ENCODE measurements at regions not wholly inside any gene's neighbourhood (a gene's known extent, or its start where the extent isn't known, plus 50 kb on each side); places are given as distances from the start of the nearest gene placed in this dataset.
"Not testable (repeated sequence)": the region's sequence is repeated elsewhere in the genome, so short reads cannot be mapped to it uniquely, and the experiment has no call there.

DNA sequence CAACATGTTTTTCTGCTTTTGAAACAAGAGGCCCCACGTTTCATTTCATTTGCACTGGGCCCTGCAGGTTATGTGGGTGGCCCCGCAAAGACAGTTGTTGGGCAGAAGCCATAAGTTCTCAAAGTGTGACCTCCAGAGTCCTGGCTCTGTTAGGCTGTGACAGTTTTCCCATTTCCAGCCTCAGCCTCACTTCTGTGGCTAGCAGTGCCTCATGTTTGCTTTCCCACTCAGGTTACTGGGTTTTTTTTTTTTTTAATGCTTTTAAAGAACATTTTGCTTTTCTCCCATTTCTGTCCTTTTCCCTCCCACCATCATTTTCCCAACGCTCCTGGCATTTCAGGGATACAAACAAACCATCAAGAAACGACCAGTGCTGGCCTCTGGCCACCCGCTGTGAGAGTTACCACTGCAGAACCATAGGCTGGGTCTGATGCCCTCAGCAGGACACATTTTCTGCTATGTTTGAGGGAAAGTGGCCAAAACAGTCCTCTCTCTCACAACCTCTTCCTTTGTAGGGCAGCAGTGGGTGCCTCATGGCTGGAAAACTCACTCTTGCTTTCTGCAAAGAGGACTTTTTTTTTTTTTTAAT is 159.0 kb upstream of the MPHOSPH6 start:
- intact Hi-C loops (cut with DNase I) = loop anchor here in 1 of 2 donors (5.0 kb wide), 1 partner anchor 733 kb away; no protein-coding TSS in a partner anchor

GRCh38 chr16:82323171-82323570 is 153.1 kb upstream of the MPHOSPH6 start:
- no peak for DNase-seq (ENCODE audit: low spot score)
- intact Hi-C loops (cut with DNase I) = no loop called here

More for the DNA sequence above, 159.0 kb upstream of the MPHOSPH6 start:
- no peak for DNase-seq (ENCODE audit: low spot score)

- DNase-seq (ENCODE audit: low spot score) = no peak
- intact Hi-C loops (cut with DNase I) = no loop called here
Observed at GRCh38 chr16:82322177-82322576, 152.2 kb upstream of the MPHOSPH6 start.

- intact Hi-C loops (cut with DNase I) = no loop called here
- no peak for DNase-seq (ENCODE audit: low spot score)
Observed at GRCh38 chr16:82319038-82319437, 149.0 kb upstream of the MPHOSPH6 start.

GRCh38 chr16:82317411-82318167 is 147.6 kb upstream of the MPHOSPH6 start:
- DNase-seq (ENCODE audit: low spot score) = no peak
- intact Hi-C loops (cut with DNase I) = loop anchor here in 1 of 2 donors (1.0 kb wide), 1 partner anchor 45 kb away; no protein-coding TSS in a partner anchor

DNA sequence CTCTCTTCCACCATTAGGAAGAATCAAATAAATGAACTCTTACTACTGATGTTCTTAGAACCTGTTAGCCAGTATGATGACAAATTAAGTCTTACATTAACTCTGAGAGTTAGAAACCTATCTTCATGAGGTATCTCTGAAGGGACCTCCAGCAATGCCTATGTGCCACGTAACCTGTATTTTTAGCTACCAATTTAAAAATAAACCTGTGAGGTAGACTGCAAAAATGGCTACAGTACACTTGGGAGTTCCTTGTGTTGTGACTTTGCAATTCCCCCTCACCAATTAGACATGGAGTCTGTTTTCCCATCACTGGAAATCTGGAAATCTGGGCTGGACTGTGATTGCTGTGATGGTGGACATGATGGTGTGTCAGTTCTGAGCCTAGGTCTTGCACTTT is 143.7 kb upstream of the MPHOSPH6 start:
- intact Hi-C loops (cut with DNase I) = no loop called here
- DNase-seq (ENCODE audit: low spot score) = no peak

GRCh38 chr16:82311528-82311927 is 141.5 kb upstream of the MPHOSPH6 start:
- intact Hi-C loops (cut with DNase I) = no loop called here
- no peak for DNase-seq (ENCODE audit: low spot score)

- no peak for DNase-seq (ENCODE audit: low spot score)
- intact Hi-C loops (cut with DNase I) = no loop called here
Observed at GRCh38 chr16:82302042-82302727, 132.2 kb upstream of the MPHOSPH6 start.

DNA sequence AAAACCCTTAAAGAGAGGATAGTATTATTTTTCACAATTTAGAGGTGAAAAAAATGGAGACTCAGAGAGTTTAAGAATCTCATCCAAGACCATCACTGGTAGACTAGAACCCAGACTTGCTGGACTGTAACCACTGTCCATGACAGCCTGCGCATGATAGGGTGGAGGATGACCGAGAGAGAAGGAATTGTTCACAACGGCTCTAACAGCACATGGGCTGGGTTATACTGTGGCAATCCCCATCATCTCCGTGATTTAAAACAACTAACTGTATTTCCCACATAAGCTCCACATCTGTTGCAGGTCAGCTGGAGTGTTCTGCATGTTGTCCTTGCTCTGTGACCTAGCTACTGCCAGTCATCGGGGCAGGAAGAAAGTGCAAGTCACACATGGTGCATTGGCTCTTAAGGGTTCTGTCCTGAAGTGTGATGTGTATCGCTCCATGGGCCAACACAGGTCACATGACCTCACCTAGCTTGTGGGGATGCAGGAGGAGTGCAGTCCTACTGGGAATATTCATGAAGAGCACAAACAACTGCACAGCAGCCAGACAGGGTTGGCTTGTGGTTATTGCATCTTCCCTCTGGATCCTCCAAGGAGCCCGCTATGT is 131.2 kb upstream of the MPHOSPH6 start:
- intact Hi-C loops (cut with DNase I) = no loop called here
- DNase-seq (ENCODE audit: low spot score) = no peak

- DNase-seq (ENCODE audit: low spot score) = no peak
- intact Hi-C loops (cut with DNase I) = no loop called here
Observed at GRCh38 chr16:82300374-82300951, 130.4 kb upstream of the MPHOSPH6 start.

DNA sequence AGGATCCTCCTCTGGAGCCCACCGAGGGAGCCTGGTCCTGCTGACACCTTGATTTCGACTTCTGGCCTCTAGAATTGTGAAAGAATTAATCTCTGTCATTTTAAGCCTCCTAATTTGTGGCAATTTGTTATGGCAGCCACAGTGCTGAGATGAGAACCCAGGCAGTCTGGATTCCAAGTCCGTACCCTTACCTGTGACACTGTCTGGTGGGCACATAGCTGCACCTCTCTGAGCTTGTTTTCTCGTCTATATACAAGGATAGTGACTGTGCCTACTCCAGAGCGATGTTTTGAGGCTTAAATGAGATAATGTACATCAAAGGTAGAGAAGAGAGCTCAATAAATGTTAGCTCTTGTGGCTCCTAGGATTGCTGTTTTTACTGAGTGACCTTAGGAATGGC is 128.4 kb upstream of the MPHOSPH6 start:
- intact Hi-C loops (cut with DNase I) = no loop called here
- no peak for DNase-seq (ENCODE audit: low spot score)

GRCh38 chr16:82295290-82296201 is 125.5 kb upstream of the MPHOSPH6 start:
- intact Hi-C loops (cut with DNase I) = no loop called here
- DNase-seq (ENCODE audit: low spot score) = no peak

GRCh38 chr16:82293671-82294070 is 123.6 kb upstream of the MPHOSPH6 start:
- intact Hi-C loops (cut with DNase I) = no loop called here
- no peak for DNase-seq (ENCODE audit: low spot score)

DNA sequence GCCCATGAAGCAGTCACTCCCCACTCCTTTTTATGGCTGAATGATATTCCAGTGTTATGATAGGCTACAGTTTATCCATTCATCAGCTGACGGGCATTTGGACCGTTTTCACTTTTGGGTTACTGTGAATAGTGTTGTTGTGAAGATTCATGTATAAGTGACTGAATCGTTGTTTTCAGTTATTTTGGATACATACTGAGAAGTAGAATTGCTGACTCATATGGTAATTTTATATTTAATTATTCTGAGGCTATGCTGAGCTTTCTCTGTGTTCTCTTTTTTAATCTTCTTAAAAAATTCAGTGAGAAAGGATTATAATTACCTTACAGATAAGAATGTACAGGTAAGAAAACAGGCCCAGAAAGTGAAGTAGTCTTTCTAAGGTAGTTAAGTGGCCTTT is 117.9 kb upstream of the MPHOSPH6 start:
- no peak for DNase-seq (ENCODE audit: low spot score)
- intact Hi-C loops (cut with DNase I) = no loop called here

- no peak for DNase-seq (ENCODE audit: low spot score)
- intact Hi-C loops (cut with DNase I) = no loop called here
Observed at GRCh38 chr16:82282662-82283061, 112.6 kb upstream of the MPHOSPH6 start.

- intact Hi-C loops (cut with DNase I) = no loop called here
- DNase-seq (ENCODE audit: low spot score) = no peak
Observed at GRCh38 chr16:82281544-82281943, 111.5 kb upstream of the MPHOSPH6 start.

DNA sequence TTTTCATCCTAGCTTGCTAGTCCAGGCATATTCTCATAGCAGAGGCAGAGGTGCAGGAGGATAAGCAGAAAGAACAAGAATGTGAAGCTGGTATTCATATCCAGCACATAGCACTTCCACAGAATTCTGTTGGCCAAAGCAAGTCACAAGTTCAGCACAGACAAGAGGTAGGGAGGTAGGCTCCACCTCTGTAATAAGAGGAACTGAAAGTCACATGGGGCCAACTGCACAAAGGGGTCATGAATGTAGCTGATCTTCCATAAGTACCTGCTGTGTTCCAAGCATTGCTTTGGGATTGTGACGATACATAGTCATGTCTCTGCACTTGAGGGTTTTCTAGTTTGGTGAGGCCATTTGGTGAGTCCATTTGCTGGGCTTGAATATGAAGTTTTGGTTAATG is 110.8 kb upstream of the MPHOSPH6 start:
- intact Hi-C loops (cut with DNase I) = no loop called here
- no peak for DNase-seq (ENCODE audit: low spot score)

DNA sequence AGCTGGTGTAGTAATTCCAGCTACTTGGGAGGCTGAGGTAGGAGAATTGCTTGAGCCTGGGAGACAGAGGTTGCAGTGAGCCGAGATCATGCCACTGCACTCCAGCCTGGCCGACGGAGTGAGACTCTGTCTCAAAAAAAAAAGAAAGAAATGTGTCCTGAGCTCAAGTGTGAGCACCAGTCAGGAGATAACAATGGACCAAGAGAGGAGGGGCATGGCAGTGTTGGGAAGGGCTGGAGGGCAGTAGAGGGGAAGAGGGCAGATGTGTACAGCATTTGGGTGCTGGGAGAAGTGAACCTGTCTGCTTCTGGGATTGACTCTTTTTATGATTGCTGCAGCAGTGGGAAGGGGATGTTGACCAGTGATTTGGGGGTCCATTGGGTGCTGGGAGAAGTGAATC is 105.3 kb upstream of the MPHOSPH6 start:
- intact Hi-C loops (cut with DNase I) = not testable (repeated sequence)

DNA sequence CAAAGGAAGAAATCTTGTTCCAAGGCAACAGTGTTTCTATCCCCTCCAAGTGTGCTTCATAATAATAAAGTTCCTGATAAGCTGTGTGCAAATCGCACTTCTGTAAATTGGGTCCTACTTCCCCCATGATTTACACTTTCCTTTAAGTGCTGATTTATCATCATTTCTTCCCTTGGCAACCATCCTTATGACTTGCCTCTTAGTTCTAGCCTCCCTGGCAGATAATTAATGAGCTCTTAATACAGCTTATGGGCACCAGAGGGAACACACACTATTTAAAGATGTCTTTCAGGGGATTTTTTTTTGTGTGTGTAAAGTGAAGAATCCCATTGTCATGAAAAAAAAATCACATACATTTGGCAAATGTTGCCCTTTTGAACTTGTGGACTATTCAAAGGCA is 101.6 kb upstream of the MPHOSPH6 start:
- intact Hi-C loops (cut with DNase I) = loop anchor here in 1 of 2 donors (1.0 kb wide), 1 partner anchor 47 kb away; no protein-coding TSS in a partner anchor

More for the DNA sequence above, 105.3 kb upstream of the MPHOSPH6 start:
- not testable (repeated sequence) for DNase-seq (ENCODE audit: low spot score)

More for the DNA sequence above, 101.6 kb upstream of the MPHOSPH6 start:
- DNase-seq (ENCODE audit: low spot score) = no peak

All from posterior vena cava (tissue), 2 donors.